ENCODE measurements at regions not wholly inside any gene's neighbourhood (a gene's known extent, or its start where the extent isn't known, plus 50 kb on each side); places are given as distances from the start of the nearest gene placed in this dataset.

GRCh38 chr9:90299968-90300367, 342.7 kb downstream of the DIRAS2 start:
- H3K36me3 ChIP-seq = no peaks in the 10 kb centered on the region
- no peak for TF ChIP-seq CTCF (IDR thresholded peaks at IDR 0.05)
- TF ChIP-seq POLR2A (IDR thresholded peaks at IDR 0.05) = no peak
- TF ChIP-seq POLR2AphosphoS5 (IDR thresholded peaks at IDR 0.05) = no peak
- 65% methylated on average over 5 of the region's 5 CpGs for WGBS
- no peaks in the 10 kb centered on the region for H3K9me3 ChIP-seq
- no peaks in the 10 kb centered on the region for H3K27me3 ChIP-seq (replicated peaks; ENCODE audit: insufficient read depth)
- DNase-seq (ENCODE audit: low spot score) = no peak
- no peaks in the 10 kb centered on the region for H3K4me1 ChIP-seq (replicated peaks)
- no peak overlapping the region for H3K27ac ChIP-seq
- intact Hi-C loops (cut with DNase I) = no loop called here
- H3K4me3 ChIP-seq = no peak overlapping the region

- H3K9me3 ChIP-seq = no peaks in the 10 kb centered on the region
- no peaks in the 10 kb centered on the region for H3K27me3 ChIP-seq (replicated peaks; ENCODE audit: insufficient read depth)
- 45% methylated on average over 3 of the region's 3 CpGs for WGBS
- intact Hi-C loops (cut with DNase I) = no loop called here
- H3K4me3 ChIP-seq = no peak overlapping the region
- H3K27ac ChIP-seq = no peak overlapping the region
- no peaks in the 10 kb centered on the region for H3K36me3 ChIP-seq
- no peak for DNase-seq (ENCODE audit: low spot score)
- TF ChIP-seq POLR2A (IDR thresholded peaks at IDR 0.05) = no peak
- TF ChIP-seq CTCF (IDR thresholded peaks at IDR 0.05) = no peak
- no peak for TF ChIP-seq POLR2AphosphoS5 (IDR thresholded peaks at IDR 0.05)
- H3K4me1 ChIP-seq (replicated peaks) = no peaks in the 10 kb centered on the region
These were observed 341.9 kb downstream of the DIRAS2 start for GRCh38 chr9:90300611-90301276.

- H3K4me3 ChIP-seq = no peak overlapping the region
- intact Hi-C loops (cut with DNase I) = no loop called here
- WGBS = 33% methylated on average over 8 of the region's 8 CpGs
- no peaks in the 10 kb centered on the region for H3K9me3 ChIP-seq
- H3K27me3 ChIP-seq (replicated peaks; ENCODE audit: insufficient read depth) = no peaks in the 10 kb centered on the region
- no peak for TF ChIP-seq POLR2AphosphoS5 (IDR thresholded peaks at IDR 0.05)
- H3K4me1 ChIP-seq (replicated peaks) = no peaks in the 10 kb centered on the region
- H3K27ac ChIP-seq = no peak overlapping the region
- no peaks in the 10 kb centered on the region for H3K36me3 ChIP-seq
- DNase-seq (ENCODE audit: low spot score) = no peak
These were observed 341.4 kb downstream of the DIRAS2 start for GRCh38 chr9:90301277-90301653.

- Histone ChIP-seq H3K27ac (no peak overlapping the region), H3K4me3 (no peak overlapping the region), H3K9me3 (no peaks in the 10 kb centered on the region), H3K36me3 (no peaks in the 10 kb centered on the region), H3K4me1 (replicated peaks) (no peaks in the 10 kb centered on the region), H3K27me3 (replicated peaks; ENCODE audit: insufficient read depth) (no peaks in the 10 kb centered on the region)
- WGBS = 95% methylated on average over 4 of the region's 4 CpGs
- DNase-seq (ENCODE audit: low spot score) = no peak
- TF ChIP-seq POLR2AphosphoS5 (IDR thresholded peaks at IDR 0.05) = no peak
- no peak for TF ChIP-seq POLR2A (IDR thresholded peaks at IDR 0.05)
- TF ChIP-seq CTCF (IDR thresholded peaks at IDR 0.05) = no peak
- intact Hi-C loops (cut with DNase I) = no loop called here
These were observed 339.0 kb downstream of the DIRAS2 start for GRCh38 chr9:90303655-90304054.

GRCh38 chr9:90306158-90306557, 336.5 kb downstream of the DIRAS2 start:
- Histone ChIP-seq H3K4me3 (no peak overlapping the region), H3K36me3 (no peaks in the 10 kb centered on the region), H3K27me3 (replicated peaks; ENCODE audit: insufficient read depth) (no peaks in the 10 kb centered on the region), H3K4me1 (replicated peaks) (no peaks in the 10 kb centered on the region), H3K27ac (no peak overlapping the region), H3K9me3 (no peaks in the 10 kb centered on the region)
- intact Hi-C loops (cut with DNase I) = no loop called here
- WGBS = 92% methylated on average over 11 of the region's 11 CpGs
- TF ChIP-seq CTCF (IDR thresholded peaks at IDR 0.05) (no peak), POLR2AphosphoS5 (IDR thresholded peaks at IDR 0.05) (no peak), POLR2A (IDR thresholded peaks at IDR 0.05) (no peak)
- DNase-seq (ENCODE audit: low spot score) = no peak
